ENCODE measurements at regions not wholly inside any gene's neighbourhood (a gene's known extent, or its start where the extent isn't known, plus 50 kb on each side); places are given as distances from the start of the nearest gene placed in this dataset.

GRCh38 chr14:22478670-22479069, 110.4 kb downstream of the DAD1 start:
- DNase-seq (ENCODE audit: low read depth in 1 of 2, low spot score in 1 of 2) = no peak

- DNase-seq (ENCODE audit: low read depth in 1 of 2, low spot score in 1 of 2) = no peak
Measured at GRCh38 chr14:22478247-22478646, 110.8 kb downstream of the DAD1 start.

DNA sequence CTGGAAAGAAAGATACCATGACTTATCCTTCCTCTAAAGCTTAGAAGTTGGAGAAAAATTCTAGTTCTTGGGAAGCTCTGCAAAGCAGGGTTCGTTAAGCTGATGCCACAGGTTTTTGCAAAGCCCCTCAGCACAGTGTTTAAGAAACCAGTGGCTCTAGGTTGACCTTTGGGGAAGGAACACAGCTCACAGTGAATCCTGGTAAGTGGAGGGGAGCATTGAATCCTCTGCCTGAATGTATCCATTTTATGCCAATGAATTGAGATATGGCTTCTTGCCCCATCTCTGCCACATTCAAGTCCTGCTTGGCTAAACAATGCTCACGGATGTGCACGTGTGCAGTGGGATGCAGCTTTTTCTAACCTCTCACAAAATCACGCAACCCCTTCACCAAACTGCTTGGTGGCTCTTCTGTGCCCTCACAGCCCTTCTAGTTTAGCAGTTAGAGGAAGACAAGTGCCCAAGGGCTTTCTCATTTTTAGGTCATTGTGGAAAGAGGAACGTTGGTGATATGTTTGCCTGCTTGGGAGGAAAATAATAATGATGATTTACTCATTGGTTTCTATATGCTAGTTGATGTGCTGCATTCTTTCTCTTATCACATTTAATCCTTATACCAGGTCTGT, 111.3 kb downstream of the DAD1 start:
- DNase-seq (ENCODE audit: low read depth in 1 of 2, low spot score in 1 of 2) = no peak

GRCh38 chr14:22476887-22477286, 112.1 kb downstream of the DAD1 start:
- DNase-seq (ENCODE audit: low read depth in 1 of 2, low spot score in 1 of 2) = no peak

DNA sequence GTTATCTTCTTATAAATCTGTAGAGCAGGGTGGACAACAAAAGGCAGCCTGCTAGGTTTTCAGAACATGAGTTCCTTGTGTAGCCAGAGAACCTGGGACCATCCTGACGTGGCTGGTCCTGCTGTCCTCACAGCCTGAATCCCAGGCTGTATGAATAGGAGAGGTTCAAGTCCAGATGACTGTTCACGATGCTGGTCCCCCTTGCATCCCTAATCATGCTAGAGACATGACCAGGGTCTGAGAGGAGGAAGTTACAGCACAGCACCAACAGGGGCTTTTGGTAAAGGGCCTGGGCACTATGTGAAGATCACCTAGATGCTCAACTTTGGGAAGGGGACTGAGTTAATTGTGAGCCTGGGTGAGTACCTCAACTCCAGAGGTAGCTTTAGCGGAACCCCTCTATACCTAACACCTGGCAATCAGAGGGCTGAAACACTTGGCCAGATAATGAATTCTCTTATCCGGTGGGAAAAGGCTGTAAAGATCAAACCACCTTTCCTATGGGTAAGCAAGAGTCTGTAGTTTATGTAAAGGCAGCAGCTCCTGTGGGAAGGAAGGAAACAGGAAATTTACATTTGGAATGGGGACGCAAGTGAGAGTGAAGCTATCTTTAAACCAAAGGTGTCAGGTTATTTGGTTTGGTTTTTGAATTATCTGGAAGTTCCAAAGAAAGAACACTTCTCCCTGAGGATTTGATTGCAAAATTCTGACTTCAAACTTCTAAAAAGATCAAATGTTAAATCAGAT, 112.8 kb downstream of the DAD1 start:
- DNase-seq (ENCODE audit: low read depth in 1 of 2, low spot score in 1 of 2) = no peak

GRCh38 chr14:22475381-22475780, 113.6 kb downstream of the DAD1 start:
- no peak for DNase-seq (ENCODE audit: low read depth in 1 of 2, low spot score in 1 of 2)

- DNase-seq (ENCODE audit: low read depth in 1 of 2, low spot score in 1 of 2) = no peak
Measured at GRCh38 chr14:22474730-22475351, 114.2 kb downstream of the DAD1 start.

GRCh38 chr14:22472935-22473854, 115.8 kb downstream of the DAD1 start:
- DNase-seq (ENCODE audit: low read depth in 1 of 2, low spot score in 1 of 2) = no peak

DNA sequence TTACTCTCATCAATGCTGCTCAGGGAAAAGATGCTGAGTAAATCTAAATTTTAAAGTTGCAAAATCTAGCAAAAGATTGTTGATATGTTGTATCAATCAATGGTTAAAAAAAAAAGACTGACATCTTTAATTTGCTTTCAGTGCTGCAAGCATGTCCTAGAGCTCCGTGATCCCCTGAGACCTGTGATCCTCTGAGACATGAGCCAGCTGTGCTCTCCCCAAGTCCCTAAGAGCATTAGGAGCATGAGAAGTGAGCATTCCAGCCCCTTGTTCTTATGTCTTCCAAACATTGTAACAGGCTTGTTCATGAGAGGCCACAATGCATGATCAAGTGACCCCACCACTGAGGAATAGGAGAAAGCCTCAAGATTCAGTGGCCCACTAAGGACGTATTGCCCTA, 116.6 kb downstream of the DAD1 start:
- no peak for DNase-seq (ENCODE audit: low read depth in 1 of 2, low spot score in 1 of 2)

DNA sequence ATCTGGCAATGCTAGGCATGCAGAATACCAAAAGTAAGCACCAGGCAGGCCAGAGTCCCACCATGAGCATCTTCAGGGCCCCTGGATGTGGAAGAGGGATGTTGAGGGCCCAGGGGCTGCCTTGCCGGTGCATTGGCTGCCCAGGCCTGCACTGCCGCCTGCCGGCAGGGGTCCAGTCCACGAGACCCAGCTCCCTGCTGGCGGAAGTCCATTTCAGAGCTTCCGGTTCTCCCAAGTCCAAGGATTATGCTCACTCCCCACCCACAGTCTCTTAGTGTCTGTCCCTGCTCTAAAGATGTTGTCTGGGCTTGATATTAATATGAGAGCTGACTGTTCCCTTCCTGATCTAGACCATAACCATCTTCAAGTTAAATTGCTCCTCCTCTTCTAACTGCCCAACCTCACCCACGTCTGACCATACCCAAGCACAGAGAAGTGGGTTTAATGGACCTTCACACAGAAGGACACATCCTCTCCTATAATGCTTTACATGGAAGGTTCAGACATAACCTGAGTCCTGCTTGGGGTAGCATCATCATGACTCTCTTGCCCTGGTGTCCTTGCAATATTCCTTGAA, 117.4 kb downstream of the DAD1 start:
- no peak for DNase-seq (ENCODE audit: low read depth in 1 of 2, low spot score in 1 of 2)

GRCh38 chr14:22469538-22470303, 119.3 kb downstream of the DAD1 start:
- DNase-seq (ENCODE audit: low read depth in 1 of 2, low spot score in 1 of 2) = no peak

GRCh38 chr14:22468830-22469229, 120.2 kb downstream of the DAD1 start:
- DNase-seq (ENCODE audit: low read depth in 1 of 2, low spot score in 1 of 2) = no peak

DNA sequence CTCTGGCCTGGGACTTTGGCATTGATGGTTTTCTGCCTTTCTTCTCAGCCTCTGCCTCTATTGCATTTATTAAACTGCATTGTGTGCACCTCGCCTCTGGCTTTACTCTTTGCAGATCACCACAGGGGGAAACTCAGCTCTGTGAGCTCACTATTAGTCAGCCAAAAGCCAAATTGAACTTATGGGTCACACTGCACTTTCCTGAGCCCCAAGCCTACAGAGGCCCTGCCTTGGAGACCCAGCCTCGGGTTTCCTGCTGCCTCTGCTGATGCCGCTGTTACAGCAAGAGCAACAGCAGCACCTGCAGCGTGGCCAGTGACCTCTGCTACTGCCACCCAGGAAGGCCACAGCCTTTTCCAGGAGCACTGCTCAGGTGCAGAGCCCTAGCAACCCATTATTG, 122.5 kb downstream of the DAD1 start:
- no peak for DNase-seq (ENCODE audit: low read depth in 1 of 2, low spot score in 1 of 2)

DNA sequence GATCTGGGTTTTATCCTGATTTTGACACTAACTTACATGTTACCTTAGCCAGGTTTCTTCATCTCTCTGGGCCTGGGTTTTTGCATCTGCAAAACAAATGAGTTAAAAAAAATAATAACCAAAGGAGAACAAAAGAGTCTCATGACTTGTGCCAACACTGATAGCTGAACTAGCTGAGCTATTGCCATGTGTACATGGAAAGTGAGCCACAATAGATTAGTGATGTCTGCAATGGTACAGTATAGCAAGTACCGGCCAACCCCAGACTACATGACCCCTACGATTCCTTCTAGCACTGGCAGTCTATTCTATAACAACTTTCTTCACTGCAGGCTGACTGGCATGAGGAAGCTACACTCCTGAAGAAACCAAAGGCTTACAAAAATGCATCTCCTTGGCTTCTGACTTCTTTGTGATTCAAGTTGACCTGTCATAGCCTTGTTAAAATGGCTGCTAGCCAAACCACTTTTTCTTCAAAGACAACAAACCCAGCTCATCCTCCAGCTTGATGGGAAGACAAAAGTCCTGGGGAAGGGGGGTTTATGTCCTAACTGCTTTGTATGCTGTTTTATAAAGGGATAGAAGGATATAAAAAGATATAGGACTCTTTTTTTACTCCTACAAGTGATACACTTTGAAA, 123.7 kb downstream of the DAD1 start:
- no peak for DNase-seq (ENCODE audit: low read depth in 1 of 2, low spot score in 1 of 2)

GRCh38 chr14:22464422-22465142, 124.4 kb downstream of the DAD1 start:
- DNase-seq (ENCODE audit: low read depth in 1 of 2, low spot score in 1 of 2) = no peak

DNA sequence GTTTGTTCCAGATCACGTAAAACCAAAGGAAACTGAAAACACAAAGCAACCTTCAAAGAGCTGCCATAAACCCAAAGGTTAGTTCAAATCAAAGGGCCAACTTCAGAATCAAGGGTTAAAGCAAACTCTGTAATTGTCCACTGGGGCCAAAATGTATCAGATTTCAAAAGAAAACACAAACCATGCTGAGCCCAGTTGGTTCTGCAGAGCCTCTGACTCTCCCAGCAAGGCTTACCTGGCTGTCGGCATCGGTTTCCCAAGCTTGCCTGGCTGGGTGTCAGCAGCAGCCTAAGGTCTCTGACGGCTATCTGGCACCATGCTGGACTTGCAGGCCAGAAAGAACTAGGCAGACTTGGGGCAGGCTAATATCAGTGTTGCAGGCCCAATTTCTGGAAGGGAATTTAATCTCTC, 125.3 kb downstream of the DAD1 start:
- no peak for DNase-seq (ENCODE audit: low read depth in 1 of 2, low spot score in 1 of 2)

- DNase-seq (ENCODE audit: low read depth in 1 of 2, low spot score in 1 of 2) = no peak
Measured at GRCh38 chr14:22462923-22463322, 126.1 kb downstream of the DAD1 start.

DNA sequence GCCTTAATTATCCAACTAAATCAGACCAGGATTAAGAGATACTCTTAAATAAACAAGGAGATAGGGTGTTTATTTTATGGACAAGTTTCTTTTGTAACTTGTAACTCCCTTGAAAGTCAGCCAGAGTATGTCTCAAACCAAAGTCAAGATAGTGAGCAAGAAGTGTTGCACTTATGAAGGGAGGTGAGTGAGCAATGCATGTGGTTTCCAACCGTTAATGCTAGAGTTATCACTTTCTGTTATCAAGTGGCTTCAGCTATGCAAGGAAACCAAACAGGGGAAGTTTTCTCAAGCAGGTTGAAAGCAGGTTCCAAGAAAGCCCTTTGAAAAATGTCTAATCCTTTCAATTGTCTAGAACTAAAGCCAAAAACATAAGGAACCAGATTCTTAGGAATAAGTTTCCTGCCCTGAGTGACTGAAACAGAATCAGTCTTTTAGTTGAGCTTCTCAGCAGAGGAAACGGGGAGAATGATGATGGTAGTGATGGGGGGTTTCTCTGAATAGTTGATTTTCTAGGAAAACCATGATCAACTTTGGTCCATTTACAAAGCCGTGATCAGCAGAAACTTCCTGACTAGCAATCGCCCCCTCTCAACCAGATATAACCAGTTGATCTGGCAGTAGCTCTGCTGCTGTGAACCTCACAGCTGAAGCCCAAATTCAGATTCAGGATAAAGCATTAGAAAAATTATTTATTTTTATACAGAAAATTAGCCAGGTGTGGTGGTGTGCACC, 128.4 kb downstream of the DAD1 start:
- DNase-seq (ENCODE audit: low read depth in 1 of 2, low spot score in 1 of 2) = no peak

- DNase-seq (ENCODE audit: low read depth in 1 of 2, low spot score in 1 of 2) = no peak
Measured at GRCh38 chr14:22458737-22459136, 130.3 kb downstream of the DAD1 start.
